H9 (cell line): ENCODE measurements at regions not wholly inside any gene's neighbourhood (a gene's known extent, or its start where the extent isn't known, plus 50 kb on each side); places are given as distances from the start of the nearest gene placed in this dataset.

Source experiments
- DNase-seq: peaks from one replicate; pipeline ENCODE4 v3.0.0-alpha.2; 2017
- H2AFZ ChIP-seq: one replicate; pipeline ENCODE4 v1.6.1; 2013; ENCODE audit warnings: mild to moderate bottlenecking, low read length, control low read depth, moderate library complexity
- H2AK5ac ChIP-seq: 2 replicates; pipeline ENCODE4 v1.6.1; 2013; ENCODE audit warnings: low read length, control low read depth, mixed read lengths; ENCODE audit not compliant: insufficient read length
- H2BK120ac ChIP-seq: one replicate; pipeline ENCODE4 v1.6.1; 2013; ENCODE audit warnings: low read depth, mild to moderate bottlenecking, low read length, control low read depth, inconsistent platforms; ENCODE audit not compliant: poor library complexity, severe bottlenecking
- H2BK12ac ChIP-seq: 2 replicates; pipeline ENCODE4 v1.6.1; 2013; ENCODE audit warnings: low read length, control low read depth, mixed read lengths, low read depth; ENCODE audit not compliant: insufficient read length
- H2BK15ac ChIP-seq: 2 replicates; pipeline ENCODE4 v1.6.1; 2013; ENCODE audit warnings: low read depth, low read length, control low read depth
- H2BK20ac ChIP-seq: one replicate; pipeline ENCODE4 v1.6.1; 2013; ENCODE audit warnings: low read depth, mild to moderate bottlenecking, low read length, control low read depth, inconsistent platforms; ENCODE audit not compliant: poor library complexity, severe bottlenecking
- H2BK5ac ChIP-seq: 2 replicates; pipeline ENCODE4 v1.6.1; 2013; ENCODE audit warnings: low read length, control low read depth, mixed read lengths; ENCODE audit not compliant: insufficient read length
- H3K14ac ChIP-seq: 2 replicates; pipeline ENCODE4 v1.6.1; 2013; ENCODE audit warnings: low read length, control low read depth; ENCODE audit not compliant: insufficient read depth
- H3K18ac ChIP-seq: 2 replicates; pipeline ENCODE4 v1.6.1; 2013; ENCODE audit warnings: low read depth, mild to moderate bottlenecking, mixed read lengths, low read length, control low read depth; ENCODE audit not compliant: insufficient read length
- H3K23ac ChIP-seq: 2 replicates; pipeline ENCODE4 v1.6.1; 2013; ENCODE audit warnings: low read length, control low read depth, mixed read lengths, low read depth; ENCODE audit not compliant: insufficient read length
- H3K23me2 ChIP-seq: 2 replicates; pipeline ENCODE4 v1.6.1; 2013; ENCODE audit warnings: low read depth, mild to moderate bottlenecking, mixed read lengths, low read length, control low read depth; ENCODE audit not compliant: insufficient read length, poor library complexity, severe bottlenecking
- H3K27ac ChIP-seq: 2 replicates; pipeline ENCODE4 v1.5.1; 2013; ENCODE audit warnings: low read length, control low read depth, mixed read lengths, low read depth; ENCODE audit not compliant: insufficient read length
- H3K27me3 ChIP-seq: 2 replicates; pipeline ENCODE4 v1.6.1; 2013; ENCODE audit warnings: low read length, control low read depth, inconsistent platforms; ENCODE audit not compliant: insufficient read depth
- H3K4ac ChIP-seq: 2 replicates; pipeline ENCODE4 v1.6.1; 2013; ENCODE audit warnings: low read depth, mild to moderate bottlenecking, control low read depth, inconsistent platforms, low read length, moderate library complexity
- H3K4me1 ChIP-seq: 2 replicates; pipeline ENCODE4 v1.6.1; 2013; ENCODE audit warnings: low read length, control low read depth, inconsistent platforms; ENCODE audit not compliant: insufficient read depth
- H3K4me2 ChIP-seq: 2 replicates; pipeline ENCODE4 v1.6.1; 2013; ENCODE audit warnings: low read length, control low read depth, mixed read lengths; ENCODE audit not compliant: insufficient read length, insufficient read depth
- H3K56ac ChIP-seq: 2 replicates; pipeline ENCODE4 v1.6.1; 2013; ENCODE audit warnings: low read depth, mild to moderate bottlenecking, mixed read lengths, low read length, control low read depth; ENCODE audit not compliant: insufficient read length
- H3K79me1 ChIP-seq: 2 replicates; pipeline ENCODE4 v1.6.1; 2013; ENCODE audit warnings: low read depth, mild to moderate bottlenecking, moderate library complexity, low read length, control low read depth, inconsistent platforms; ENCODE audit not compliant: insufficient read depth, poor library complexity, severe bottlenecking
- H3K79me2 ChIP-seq: 2 replicates; pipeline ENCODE4 v1.6.1; 2013; ENCODE audit warnings: low read length, control low read depth, inconsistent platforms; ENCODE audit not compliant: insufficient read depth
- H3K9ac ChIP-seq: 2 replicates; pipeline ENCODE4 v1.6.1; 2013; ENCODE audit warnings: low read length, control low read depth, mixed read lengths; ENCODE audit not compliant: insufficient read length; ENCODE audit errors: extremely low read depth
- H3K9me3 ChIP-seq: one replicate; pipeline ENCODE4 v1.6.1; 2013; ENCODE audit warnings: low read depth, low read length, inconsistent platforms; ENCODE audit not compliant: control insufficient read depth
- H3T11ph ChIP-seq: one replicate; pipeline ENCODE4 v1.6.1; 2013; ENCODE audit warnings: mild to moderate bottlenecking, low read length, control low read depth, inconsistent platforms
- H4K20me1 ChIP-seq: one replicate; pipeline ENCODE4 v1.6.1; 2013; ENCODE audit not compliant: control insufficient read depth, insufficient read length, insufficient read depth
- H4K5ac ChIP-seq: 2 replicates; pipeline ENCODE4 v1.6.1; 2013; ENCODE audit warnings: low read depth, mild to moderate bottlenecking, mixed read lengths, low read length, control low read depth; ENCODE audit not compliant: insufficient read length
- H4K8ac ChIP-seq: replicated peaks from 2 replicates; pipeline ENCODE4 v1.6.1; 2013; ENCODE audit warnings: low read length, control low read depth, mixed read lengths, low read depth; ENCODE audit not compliant: insufficient read length
- H4K91ac ChIP-seq: 2 replicates; pipeline ENCODE4 v1.6.1; 2013; ENCODE audit warnings: low read depth, mild to moderate bottlenecking, moderate library complexity, mixed read lengths, low read length, control low read depth; ENCODE audit not compliant: insufficient read length
- H3K27ac Mint-ChIP-seq, 3 experiments: 2 replicates in 2 of 3; 3 replicates in 1 of 3; pipeline ENCODE4 v1.8.0; 2020 to 2021; ENCODE audit warnings: mixed read lengths in 3 of 3, mild to moderate bottlenecking in 1 of 3, moderate library complexity in 1 of 3
- H3K27me3 Mint-ChIP-seq: 2 replicates; pipeline ENCODE4 v1.8.0; 2021; ENCODE audit warnings: low read depth, mild to moderate bottlenecking, moderate library complexity, mixed read lengths
- H3K36me3 Mint-ChIP-seq, 3 experiments: 2 replicates in 2 of 3; 3 replicates in 1 of 3; pipeline ENCODE4 v1.8.0; 2020 to 2021; ENCODE audit warnings: low read depth in 3 of 3, mixed read lengths in 3 of 3; ENCODE audit not compliant: insufficient read depth in 1 of 3
- H3K4me1 Mint-ChIP-seq, 2 experiments: 2 replicates each; pipeline ENCODE4 v1.8.0; 2020; ENCODE audit warnings: mixed read lengths in 2 of 2
- H3K4me3 Mint-ChIP-seq, 2 experiments: 2 replicates in 1 of 2; 3 replicates in 1 of 2; pipeline ENCODE4 v1.8.0; 2020 to 2021; ENCODE audit warnings: mild to moderate bottlenecking in 2 of 2, mixed read lengths in 2 of 2, moderate library complexity in 1 of 2
- H3K9me3 Mint-ChIP-seq, 2 experiments: 2 replicates in 1 of 2; 3 replicates in 1 of 2; pipeline ENCODE4 v1.8.0; 2020; ENCODE audit warnings: mild to moderate bottlenecking in 2 of 2, mixed read lengths in 2 of 2, moderate library complexity in 1 of 2
- WGBS: extraction: QIAGEN DNeasy Blood & Tissue Kit; methylation state at CpG from one replicate; pipeline ENCODE4 v1.1.7; 2013; ENCODE audit warnings: missing lambda C conversion rate, low lambda C conversion rate, mixed read lengths; ENCODE audit not compliant: insufficient read length; ENCODE audit errors: extremely low coverage; 5-methylcytosine and 5-hydroxymethylcytosine counted together
- TF ChIP-seq, protein P1 (sequence below): fragments of 200-600 bp; sonication (generic); conservative IDR thresholded peaks from 3 replicates; pipeline ENCODE4 v1.8.0; 2021; ENCODE audit warnings: antibody characterized with exemption, mild to moderate bottlenecking

DNA sequence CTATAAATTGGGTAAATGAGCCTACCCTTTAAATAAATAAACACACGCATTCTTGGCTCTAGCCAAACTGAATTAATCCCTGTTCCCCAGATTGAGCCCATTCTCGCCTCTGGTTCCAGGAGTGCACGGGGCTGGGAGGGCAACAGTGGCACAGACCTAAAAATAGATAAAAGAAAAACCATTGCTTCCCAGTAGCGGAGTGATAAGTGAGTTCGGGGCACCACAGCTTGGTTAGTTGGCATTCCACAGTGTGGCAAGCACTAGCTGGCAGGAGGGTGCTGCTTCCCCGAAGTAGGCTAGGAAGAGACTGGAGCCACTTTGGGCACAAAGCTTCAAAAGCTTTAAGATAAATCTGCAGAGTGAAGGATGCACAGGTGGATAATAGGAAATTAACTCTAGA is 322.2 kb upstream of the SGCD start:
- Mint-ChIP-seq H3K27me3 (no peaks in the 10 kb centered on the region), H3K4me3 (no peak overlapping the region), H3K9me3 (peaks cover 1 to 4% of the 10 kb centered on the region in 2 experiments; a peak in 2 of 5 replicates), H3K4me1 (no peaks in the 10 kb centered on the region), H3K27ac (no peak overlapping the region; a peak in 1 of 7 replicates), H3K36me3 (no peaks in the 10 kb centered on the region)
- H3K14ac ChIP-seq = no peak overlapping the region
- no peak overlapping the region for H3K27ac ChIP-seq
- H3K4ac ChIP-seq = no peak overlapping the region
- H3K23me2 ChIP-seq = no peaks in the 10 kb centered on the region
- H2AFZ ChIP-seq = no peak overlapping the region
- no peaks in the 10 kb centered on the region for H4K20me1 ChIP-seq
- no peaks in the 10 kb centered on the region for H3K79me2 ChIP-seq
- H3K23ac ChIP-seq = no peak overlapping the region
- H3K4me1 ChIP-seq = no peaks in the 10 kb centered on the region
- H3K18ac ChIP-seq = no peak overlapping the region
- no peaks in the 10 kb centered on the region for H3K79me1 ChIP-seq
- no CpG with 5 or more reads among the region's 6 CpGs for WGBS
- no peak overlapping the region for H3T11ph ChIP-seq
- DNase-seq = no peak
- no peak overlapping the region for H3K4me2 ChIP-seq
- no peak overlapping the region for H2BK5ac ChIP-seq
- TF ChIP-seq, protein P1, sequence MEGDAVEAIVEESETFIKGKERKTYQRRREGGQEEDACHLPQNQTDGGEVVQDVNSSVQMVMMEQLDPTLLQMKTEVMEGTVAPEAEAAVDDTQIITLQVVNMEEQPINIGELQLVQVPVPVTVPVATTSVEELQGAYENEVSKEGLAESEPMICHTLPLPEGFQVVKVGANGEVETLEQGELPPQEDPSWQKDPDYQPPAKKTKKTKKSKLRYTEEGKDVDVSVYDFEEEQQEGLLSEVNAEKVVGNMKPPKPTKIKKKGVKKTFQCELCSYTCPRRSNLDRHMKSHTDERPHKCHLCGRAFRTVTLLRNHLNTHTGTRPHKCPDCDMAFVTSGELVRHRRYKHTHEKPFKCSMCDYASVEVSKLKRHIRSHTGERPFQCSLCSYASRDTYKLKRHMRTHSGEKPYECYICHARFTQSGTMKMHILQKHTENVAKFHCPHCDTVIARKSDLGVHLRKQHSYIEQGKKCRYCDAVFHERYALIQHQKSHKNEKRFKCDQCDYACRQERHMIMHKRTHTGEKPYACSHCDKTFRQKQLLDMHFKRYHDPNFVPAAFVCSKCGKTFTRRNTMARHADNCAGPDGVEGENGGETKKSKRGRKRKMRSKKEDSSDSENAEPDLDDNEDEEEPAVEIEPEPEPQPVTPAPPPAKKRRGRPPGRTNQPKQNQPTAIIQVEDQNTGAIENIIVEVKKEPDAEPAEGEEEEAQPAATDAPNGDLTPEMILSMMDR = no peak
- no peaks in the 10 kb centered on the region for H3K9me3 ChIP-seq
- no peak overlapping the region for H2BK15ac ChIP-seq
- H2BK12ac ChIP-seq = no peak overlapping the region
- no peak overlapping the region for H4K8ac ChIP-seq
- H3K9ac ChIP-seq = no peak overlapping the region
- no peak overlapping the region for H4K91ac ChIP-seq
- H3K56ac ChIP-seq = no peak overlapping the region
- no peak overlapping the region for H2AK5ac ChIP-seq
- no peak overlapping the region for H2BK20ac ChIP-seq
- no peak overlapping the region for H2BK120ac ChIP-seq
- H3K27me3 ChIP-seq = no peaks in the 10 kb centered on the region
- no peak overlapping the region for H4K5ac ChIP-seq
